ENCODE measurements at regions not wholly inside any gene's neighbourhood (a gene's known extent, or its start where the extent isn't known, plus 50 kb on each side); places are given as distances from the start of the nearest gene placed in this dataset.
"Not testable (repeated sequence)": the region's sequence is repeated elsewhere in the genome, so short reads cannot be mapped to it uniquely, and the experiment has no call there.

DNA sequence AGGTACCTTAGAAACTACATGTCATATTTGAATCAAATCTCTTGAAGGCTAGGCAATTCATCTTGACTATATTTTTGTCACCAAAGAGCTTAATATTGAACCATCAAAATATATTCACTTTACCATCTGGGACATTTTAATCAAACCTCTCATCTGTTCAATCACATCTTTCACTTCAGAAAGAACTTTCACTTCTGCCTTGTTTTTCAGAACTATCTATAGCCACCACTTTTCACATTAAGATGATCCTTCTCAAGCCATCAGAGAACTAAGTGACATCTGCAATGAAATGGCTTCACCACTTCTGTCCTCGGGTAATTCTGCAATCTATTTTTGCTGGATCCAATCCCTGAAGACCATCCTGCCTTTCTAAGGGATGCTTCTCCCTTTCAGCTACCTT, 57.8 kb downstream of the OR2B2 start:
- H3K4me1 ChIP-seq (ENCODE audit: control insufficient read depth, insufficient read depth, low read length, poor library complexity, severe bottlenecking) = no peaks in the 10 kb centered on the region
- no peaks in the 10 kb centered on the region for H3K9me3 ChIP-seq (ENCODE audit: control insufficient read depth, low read length)
- 85 to 92% methylated on average over 1 of the region's 1 CpG for WGBS, 2 experiments (ENCODE audit: insufficient coverage in 2 of 2)
- no peak overlapping the region for H3K27ac ChIP-seq (ENCODE audit: low read depth, low read length, severe bottlenecking)
- H3K36me3 ChIP-seq (ENCODE audit: control insufficient read depth, insufficient read depth, low read length) = no peaks in the 10 kb centered on the region
- no peak overlapping the region for H3K4me3 ChIP-seq (ENCODE audit: extremely low read depth, insufficient read depth, low read length, poor library complexity, severe bottlenecking)

DNA sequence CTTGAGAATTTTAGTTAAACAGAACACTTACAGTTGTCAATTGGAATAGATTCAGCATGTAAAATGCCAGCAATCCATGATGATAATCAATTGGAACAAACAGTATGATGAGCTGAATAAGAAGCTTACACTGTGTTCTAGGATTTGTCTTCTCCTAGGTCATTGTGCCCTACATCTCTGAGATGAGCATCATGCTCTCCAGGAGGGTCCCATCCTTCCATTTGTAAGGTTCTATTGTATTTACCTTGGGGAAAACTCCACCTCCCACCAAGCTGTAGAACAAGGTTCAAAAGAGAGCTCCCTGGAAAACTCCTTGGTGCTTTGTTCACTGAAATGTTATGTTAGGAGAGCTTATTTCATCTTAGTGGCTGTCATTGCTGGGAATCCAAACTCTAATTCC, 60.8 kb downstream of the OR2B2 start:
- no peaks in the 10 kb centered on the region for H3K36me3 ChIP-seq (ENCODE audit: control insufficient read depth, insufficient read depth, low read length)
- no peak overlapping the region for H3K4me3 ChIP-seq (ENCODE audit: extremely low read depth, insufficient read depth, low read length, poor library complexity, severe bottlenecking)
- no peak overlapping the region for H3K27ac ChIP-seq (ENCODE audit: low read depth, low read length, severe bottlenecking)
- H3K4me1 ChIP-seq (ENCODE audit: control insufficient read depth, insufficient read depth, low read length, poor library complexity, severe bottlenecking) = no peaks in the 10 kb centered on the region
- no peaks in the 10 kb centered on the region for H3K9me3 ChIP-seq (ENCODE audit: control insufficient read depth, low read length)

DNA sequence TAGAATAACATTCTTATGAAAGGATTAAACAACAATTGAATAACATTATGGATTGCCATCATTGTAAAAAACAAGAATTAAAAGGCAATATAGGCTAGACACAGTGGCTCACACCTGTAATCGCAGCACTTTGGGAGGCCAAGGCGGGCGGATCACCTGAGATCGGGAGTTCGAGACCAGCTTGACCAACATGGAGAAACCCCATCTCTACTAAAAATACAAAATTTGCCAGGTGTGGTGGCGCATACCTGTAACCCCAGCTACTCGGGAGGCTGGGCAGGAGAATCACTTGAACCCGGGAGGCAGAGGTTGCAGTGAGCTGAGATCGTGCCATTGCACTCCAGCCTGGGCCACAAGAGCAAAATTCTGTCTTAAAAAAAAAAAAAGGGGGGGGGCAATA, 63.2 kb downstream of the OR2B2 start:
- H3K27ac ChIP-seq (ENCODE audit: low read depth, low read length, severe bottlenecking); H3K36me3 ChIP-seq (ENCODE audit: control insufficient read depth, insufficient read depth, low read length); H3K9me3 ChIP-seq (ENCODE audit: control insufficient read depth, low read length); H3K4me3 ChIP-seq (ENCODE audit: extremely low read depth, insufficient read depth, low read length, poor library complexity, severe bottlenecking); H3K4me1 ChIP-seq (ENCODE audit: control insufficient read depth, insufficient read depth, low read length, poor library complexity, severe bottlenecking): not testable (repeated sequence)
- WGBS, 2 experiments (ENCODE audit: insufficient coverage in 2 of 2) = 80 to 100% methylated on average over 4 to 7 of the region's 9 CpGs

DNA sequence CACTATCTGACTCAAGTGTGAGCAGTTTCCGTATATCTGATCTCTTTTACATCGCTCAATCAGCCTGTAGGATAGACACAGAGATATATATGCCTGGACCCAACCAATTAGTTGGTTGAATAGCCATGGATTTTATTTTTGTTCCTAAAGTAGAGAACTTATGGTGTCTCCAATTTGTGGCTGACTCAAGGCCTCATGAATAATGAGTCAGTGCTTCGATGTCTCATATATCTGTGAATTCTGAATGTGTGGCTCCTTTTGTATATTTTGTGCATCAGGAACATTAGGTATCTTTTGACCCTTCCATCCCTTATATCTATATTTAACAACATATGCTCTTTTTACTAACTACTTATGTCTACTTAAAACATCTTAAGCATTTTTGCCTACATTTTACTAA, 64.5 kb downstream of the OR2B2 start:
- Histone ChIP-seq H3K4me1 (ENCODE audit: control insufficient read depth, insufficient read depth, low read length, poor library complexity, severe bottlenecking) (no peaks in the 10 kb centered on the region), H3K27ac (ENCODE audit: low read depth, low read length, severe bottlenecking) (no peak overlapping the region), H3K4me3 (ENCODE audit: extremely low read depth, insufficient read depth, low read length, poor library complexity, severe bottlenecking) (no peak overlapping the region), H3K36me3 (ENCODE audit: control insufficient read depth, insufficient read depth, low read length) (no peaks in the 10 kb centered on the region), H3K9me3 (ENCODE audit: control insufficient read depth, low read length) (no peaks in the 10 kb centered on the region)
- 100% methylated on average over 2 of the region's 3 CpGs; no CpG with 5 or more reads in 1 of the 2 experiments for whole genome bisulfite sequencing, 2 experiments (ENCODE audit: insufficient coverage in 2 of 2)

DNA sequence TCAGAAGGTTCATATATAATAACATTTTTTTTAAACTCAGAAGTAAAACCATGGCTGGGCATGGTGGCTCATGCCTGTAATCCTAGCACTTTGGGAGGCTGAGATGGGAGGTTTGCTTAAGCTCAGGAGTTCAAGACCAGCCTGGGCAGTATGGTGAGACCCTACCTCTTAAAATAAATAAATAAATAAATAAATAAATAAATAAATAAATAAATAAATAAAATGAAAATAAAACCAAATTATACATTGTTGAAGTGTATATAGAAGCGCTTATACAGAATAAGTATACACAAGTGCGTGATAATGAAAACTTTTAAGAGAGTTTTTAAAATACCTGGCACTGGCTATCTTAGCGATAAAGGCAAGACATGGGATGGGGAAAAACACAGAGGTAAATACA, 71.6 kb downstream of the OR2B2 start:
- 82 to 85% methylated on average over 2 to 3 of the region's 3 CpGs for WGBS, 2 experiments (ENCODE audit: insufficient coverage in 2 of 2)
- Histone ChIP-seq H3K4me1 (ENCODE audit: control insufficient read depth, insufficient read depth, low read length, poor library complexity, severe bottlenecking) (no peaks in the 10 kb centered on the region), H3K4me3 (ENCODE audit: extremely low read depth, insufficient read depth, low read length, poor library complexity, severe bottlenecking) (no peak overlapping the region), H3K36me3 (ENCODE audit: control insufficient read depth, insufficient read depth, low read length) (no peaks in the 10 kb centered on the region), H3K9me3 (ENCODE audit: control insufficient read depth, low read length) (no peaks in the 10 kb centered on the region), H3K27ac (ENCODE audit: low read depth, low read length, severe bottlenecking) (no peak overlapping the region)

DNA sequence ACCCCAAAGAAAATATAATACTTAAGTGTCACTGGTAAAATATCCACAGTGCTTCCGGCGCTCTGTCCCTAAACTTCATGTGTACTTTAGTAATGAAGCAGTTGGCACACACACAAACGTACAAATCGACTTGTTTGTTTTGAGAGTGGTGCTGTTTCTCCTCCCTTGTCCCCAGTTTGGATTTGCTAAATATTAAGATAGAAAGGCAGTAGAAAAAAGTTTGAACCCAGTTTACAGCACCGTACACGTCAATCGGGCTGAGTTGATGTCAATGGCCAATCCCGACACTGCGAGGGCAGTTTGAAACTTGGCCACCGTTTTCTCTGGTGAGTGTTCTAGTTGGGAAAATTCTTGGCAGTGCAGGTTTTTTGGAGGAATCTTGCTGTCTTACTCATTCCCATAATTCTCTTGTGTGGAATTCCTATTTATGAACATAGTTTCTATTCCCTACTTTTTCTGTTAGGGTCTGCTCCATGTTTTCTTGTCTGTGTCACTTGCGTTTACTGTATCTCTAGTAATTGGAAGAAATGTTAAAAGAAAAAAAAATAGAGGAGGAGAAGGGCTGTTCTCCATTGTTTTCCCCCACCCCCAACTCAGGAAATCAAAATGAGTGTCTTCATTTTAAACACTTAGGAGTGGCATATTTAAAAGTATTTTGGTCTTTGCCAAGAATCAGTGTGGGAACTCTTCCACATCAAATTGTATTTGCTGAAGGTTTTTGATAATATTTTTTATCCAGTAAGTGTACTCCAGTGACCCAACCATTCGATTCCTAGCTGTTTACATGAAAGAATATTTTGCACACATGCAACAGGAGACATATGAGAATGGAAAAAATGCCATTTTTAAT, 72.3 kb downstream of the OR2B2 start:
- H3K9me3 ChIP-seq (ENCODE audit: control insufficient read depth, low read length) = no peaks in the 10 kb centered on the region
- H3K27ac ChIP-seq (ENCODE audit: low read depth, low read length, severe bottlenecking) = peak overlapping the region; percentile 99
- no peaks in the 10 kb centered on the region for H3K36me3 ChIP-seq (ENCODE audit: control insufficient read depth, insufficient read depth, low read length)
- 0 to 4% methylated on average over 5 to 6 of the region's 12 CpGs for WGBS, 2 experiments (ENCODE audit: insufficient coverage in 2 of 2)
- H3K4me3 ChIP-seq (ENCODE audit: extremely low read depth, insufficient read depth, low read length, poor library complexity, severe bottlenecking) = peak overlapping the region; percentile 76
- H3K4me1 ChIP-seq (ENCODE audit: control insufficient read depth, insufficient read depth, low read length, poor library complexity, severe bottlenecking) = no peaks in the 10 kb centered on the region

DNA sequence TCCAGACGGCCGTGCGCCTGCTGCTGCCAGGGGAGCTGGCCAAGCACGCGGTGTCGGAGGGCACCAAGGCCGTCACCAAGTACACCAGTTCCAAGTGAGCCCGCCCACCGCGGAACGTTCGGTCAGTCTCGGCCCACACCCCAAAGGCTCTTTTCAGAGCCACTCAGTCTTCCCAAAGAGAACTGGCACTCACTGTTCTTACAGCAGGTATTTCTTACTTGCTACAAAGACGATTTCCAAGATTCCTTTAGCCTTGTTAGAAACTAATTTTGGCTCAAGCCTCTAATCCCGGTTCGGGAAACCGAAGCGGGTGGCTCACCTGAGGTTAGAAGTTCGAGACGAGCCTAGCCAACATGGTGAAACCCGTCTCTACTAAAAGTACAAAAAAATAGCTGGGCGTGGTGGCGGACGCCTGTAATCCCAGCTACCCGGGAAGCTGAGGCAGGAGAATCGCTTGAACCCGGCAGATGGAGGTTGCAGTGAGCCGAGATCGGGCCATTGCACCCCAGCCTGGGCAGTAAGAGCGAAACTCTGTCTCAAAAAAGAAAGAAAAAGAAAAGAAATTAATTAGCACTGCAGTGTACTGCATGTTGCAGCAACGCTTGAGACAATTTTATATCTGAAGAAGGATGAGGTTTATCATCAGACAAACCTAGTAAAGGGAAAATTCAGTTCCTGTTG, 73.1 kb downstream of the OR2B2 start:
- Histone ChIP-seq H3K4me3 (ENCODE audit: extremely low read depth, insufficient read depth, low read length, poor library complexity, severe bottlenecking) (peak overlapping the region; percentile 76), H3K27ac (ENCODE audit: low read depth, low read length, severe bottlenecking) (peak overlapping the region; percentile 99), H3K9me3 (ENCODE audit: control insufficient read depth, low read length) (no peaks in the 10 kb centered on the region), H3K4me1 (ENCODE audit: control insufficient read depth, insufficient read depth, low read length, poor library complexity, severe bottlenecking) (no peaks in the 10 kb centered on the region), H3K36me3 (ENCODE audit: control insufficient read depth, insufficient read depth, low read length) (no peaks in the 10 kb centered on the region)
- WGBS, 2 experiments (ENCODE audit: insufficient coverage in 2 of 2) = 0 to 1% methylated on average over 30 of the region's 31 CpGs

DNA sequence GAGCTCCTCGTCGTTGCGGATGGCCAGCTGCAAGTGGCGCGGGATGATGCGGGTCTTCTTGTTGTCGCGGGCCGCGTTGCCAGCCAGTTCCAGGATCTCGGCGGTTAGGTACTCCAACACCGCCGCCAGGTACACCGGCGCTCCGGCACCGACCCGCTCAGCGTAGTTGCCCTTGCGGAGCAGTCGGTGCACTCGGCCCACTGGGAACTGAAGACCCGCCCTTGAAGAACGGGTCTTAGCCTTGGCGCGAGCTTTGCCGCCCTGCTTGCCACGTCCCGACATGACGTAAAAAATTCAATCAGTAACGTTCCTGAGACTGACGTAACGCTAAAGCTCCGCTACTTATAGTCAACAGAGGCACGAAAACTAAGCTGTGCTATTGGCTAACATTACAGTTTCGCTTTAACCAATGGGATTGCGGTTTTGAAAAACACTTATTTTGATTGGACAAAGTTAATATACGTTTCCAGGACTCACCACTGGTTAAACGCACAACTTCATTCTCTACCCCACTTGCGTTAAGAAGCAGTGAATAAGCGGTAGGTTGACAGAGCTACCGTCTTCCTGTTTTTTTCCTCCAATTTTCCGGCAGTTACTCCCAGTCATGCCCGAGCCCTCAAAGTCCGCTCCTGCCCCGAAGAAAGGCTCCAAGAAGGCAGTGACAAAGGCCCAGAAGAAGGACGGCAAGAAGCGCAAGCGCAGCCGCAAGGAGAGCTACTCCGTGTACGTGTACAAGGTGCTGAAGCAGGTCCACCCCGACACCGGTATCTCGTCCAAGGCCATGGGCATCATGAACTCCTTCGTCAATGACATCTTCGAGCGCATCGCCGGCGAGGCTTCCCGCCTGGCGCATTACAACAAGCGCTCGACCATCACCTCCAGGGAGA, 73.9 kb downstream of the OR2B2 start:
- peak overlapping the region; percentile 76 for H3K4me3 ChIP-seq (ENCODE audit: extremely low read depth, insufficient read depth, low read length, poor library complexity, severe bottlenecking)
- H3K27ac ChIP-seq (ENCODE audit: low read depth, low read length, severe bottlenecking) = peak overlapping the region; percentile 99
- WGBS, 2 experiments (ENCODE audit: insufficient coverage in 2 of 2) = 0% methylated on average over 59 to 61 of the region's 66 CpGs
- H3K9me3 ChIP-seq (ENCODE audit: control insufficient read depth, low read length) = no peaks in the 10 kb centered on the region
- no peaks in the 10 kb centered on the region for H3K36me3 ChIP-seq (ENCODE audit: control insufficient read depth, insufficient read depth, low read length)
- no peaks in the 10 kb centered on the region for H3K4me1 ChIP-seq (ENCODE audit: control insufficient read depth, insufficient read depth, low read length, poor library complexity, severe bottlenecking)

DNA sequence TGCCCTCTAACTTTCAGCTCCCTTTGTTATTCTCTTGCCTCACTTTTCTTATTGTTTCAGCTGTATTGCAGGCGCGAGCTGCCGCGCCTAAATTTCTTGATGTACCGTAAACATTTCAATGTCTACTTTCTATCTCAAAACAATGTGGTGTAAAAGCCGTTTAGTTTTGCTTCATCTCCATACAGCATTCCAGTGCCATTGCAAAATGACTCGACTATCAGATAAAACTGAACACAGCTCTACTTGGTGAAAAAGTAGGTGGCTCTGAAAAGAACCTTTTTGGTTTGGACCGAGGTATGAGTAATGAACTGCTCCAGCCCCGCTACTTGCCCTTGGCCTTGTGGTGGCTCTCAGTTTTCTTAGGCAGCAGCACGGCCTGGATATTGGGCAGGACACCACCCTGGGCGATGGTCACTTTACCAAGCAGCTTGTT, 74.6 kb downstream of the OR2B2 start:
- H3K9me3 ChIP-seq (ENCODE audit: control insufficient read depth, low read length) = no peaks in the 10 kb centered on the region
- H3K36me3 ChIP-seq (ENCODE audit: control insufficient read depth, insufficient read depth, low read length) = no peaks in the 10 kb centered on the region
- H3K27ac ChIP-seq (ENCODE audit: low read depth, low read length, severe bottlenecking) = peak overlapping the region; percentile 99
- WGBS, 2 experiments (ENCODE audit: insufficient coverage in 2 of 2) = 0% methylated on average over 9 of the region's 11 CpGs
- H3K4me3 ChIP-seq (ENCODE audit: extremely low read depth, insufficient read depth, low read length, poor library complexity, severe bottlenecking) = peak overlapping the region; percentile 76
- H3K4me1 ChIP-seq (ENCODE audit: control insufficient read depth, insufficient read depth, low read length, poor library complexity, severe bottlenecking) = no peaks in the 10 kb centered on the region

DNA sequence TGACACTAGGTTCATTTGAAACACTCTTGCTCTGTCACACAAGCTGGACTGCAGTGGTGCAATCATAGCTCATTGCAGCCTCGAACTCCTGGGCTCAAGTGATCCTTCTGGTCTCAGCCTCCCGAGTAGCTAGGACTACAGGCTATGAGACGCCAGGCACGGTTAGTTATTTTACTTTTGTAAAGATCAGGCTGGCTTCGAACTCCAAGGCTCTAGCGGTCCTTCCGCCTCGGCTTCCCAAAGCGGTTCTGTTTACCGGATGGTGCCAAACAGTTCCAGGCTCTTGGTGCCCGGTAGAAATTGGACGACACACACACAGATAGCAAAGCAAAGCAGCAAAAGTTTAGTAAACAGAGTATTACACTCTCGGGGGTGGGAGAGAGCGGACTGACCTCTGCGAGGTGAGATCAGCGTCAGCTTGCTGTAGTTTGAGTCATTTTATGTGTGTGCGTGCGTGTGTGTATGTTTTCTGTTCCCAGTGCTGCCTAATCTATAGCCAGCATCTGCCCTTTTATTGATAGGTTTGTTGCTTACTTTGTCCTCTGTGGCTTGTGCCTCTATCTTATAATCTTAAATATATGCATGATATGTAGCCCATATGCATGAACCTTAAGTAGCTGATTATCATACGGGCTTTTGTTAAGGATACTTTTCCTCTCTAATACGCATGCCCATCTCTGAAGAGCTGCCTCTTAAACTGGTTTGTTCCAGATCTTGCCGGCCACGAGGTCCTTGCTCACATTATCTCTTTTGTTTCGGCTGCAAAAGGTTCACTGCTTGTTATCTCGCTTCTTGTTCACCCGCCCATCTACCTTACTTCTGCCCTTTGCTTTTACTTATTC, 75.2 kb downstream of the OR2B2 start:
- H3K4me3 ChIP-seq (ENCODE audit: extremely low read depth, insufficient read depth, low read length, poor library complexity, severe bottlenecking) = peak overlapping the region; percentile 76
- no peaks in the 10 kb centered on the region for H3K9me3 ChIP-seq (ENCODE audit: control insufficient read depth, low read length)
- H3K27ac ChIP-seq (ENCODE audit: low read depth, low read length, severe bottlenecking) = peak overlapping the region; percentile 99
- WGBS, 2 experiments (ENCODE audit: insufficient coverage in 2 of 2) = 0 to 2% methylated on average over 18 to 21 of the region's 25 CpGs
- H3K4me1 ChIP-seq (ENCODE audit: control insufficient read depth, insufficient read depth, low read length, poor library complexity, severe bottlenecking) = no peaks in the 10 kb centered on the region
- no peaks in the 10 kb centered on the region for H3K36me3 ChIP-seq (ENCODE audit: control insufficient read depth, insufficient read depth, low read length)

Data from mesodermal cell (in vitro differentiated cells).